Umbilical cord (tissue), 1 donor: ENCODE measurements at regions not wholly inside any gene's neighbourhood (a gene's known extent, or its start where the extent isn't known, plus 50 kb on each side); places are given as distances from the start of the nearest gene placed in this dataset.

ENCODE experiments used
- DNase-seq: peaks from one replicate; pipeline ENCODE4 v3.0.0-alpha.2; 2015; ENCODE audit warnings: low spot score

GRCh38 chr1:147852706-147853225 is 49.8 kb upstream of the GJA8 start:
- DNase-seq = no peak
